CD8-positive, alpha-beta memory T cell (primary cell): ENCODE measurements at regions not wholly inside any gene's neighbourhood (a gene's known extent, or its start where the extent isn't known, plus 50 kb on each side); places are given as distances from the start of the nearest gene placed in this dataset.
"Not testable (repeated sequence)": the region's sequence is repeated elsewhere in the genome, so short reads cannot be mapped to it uniquely, and the experiment has no call there.

Experiments
- CTCF ChIA-PET: fragments of 350-600 bp; sonication (Branson Sonifier 250); formaldehyde crosslinking; loops from one replicate; lab custom pipeline; 2021; ENCODE audit warnings: antibody characterized with exemption; lab: Charles Lee
- POLR2A ChIA-PET: fragments of 350-600 bp; sonication (Branson Sonifier 250); formaldehyde crosslinking; loops from one replicate; lab custom pipeline; 2021; ENCODE audit warnings: antibody characterized with exemption; lab: Charles Lee
- DNase-seq, 5 donors: peaks; one replicate each; pipeline versions ENCODE4 v3.0.0 to v3.0.0-alpha.2; 2020 to 2022; ENCODE audit warnings: mixed read lengths in 1 of 5
- H3K27ac ChIP-seq: one replicate; pipeline ENCODE4 v1.7.0; 2013; ENCODE audit warnings: low read depth, mild to moderate bottlenecking, low read length, moderate library complexity
- H3K27me3 ChIP-seq: 2 replicates; pipeline ENCODE4 v1.7.0; 2013; ENCODE audit warnings: low read length, mild to moderate bottlenecking; ENCODE audit not compliant: insufficient read depth, poor library complexity, severe bottlenecking
- H3K36me3 ChIP-seq: 2 replicates; pipeline ENCODE4 v1.7.0; 2013; ENCODE audit warnings: mild to moderate bottlenecking, low read length, moderate library complexity; ENCODE audit not compliant: insufficient read depth
- H3K4me1 ChIP-seq: 2 replicates; pipeline ENCODE4 v1.7.0; 2013; ENCODE audit warnings: mild to moderate bottlenecking, low read length, moderate library complexity; ENCODE audit not compliant: insufficient read depth
- H3K4me3 ChIP-seq: 2 replicates; pipeline ENCODE4 v1.7.0; 2013; ENCODE audit warnings: mild to moderate bottlenecking, low read length
- H3K9me3 ChIP-seq: 2 replicates; pipeline ENCODE4 v1.7.0; 2013; ENCODE audit warnings: mild to moderate bottlenecking, low read length
- H3K27ac Mint-ChIP-seq, 8 donors: one replicate each; pipeline ENCODE4 v1.8.0; 2020 to 2021; ENCODE audit warnings: mixed read lengths in 8 of 8, mild to moderate bottlenecking in 6 of 8, inconsistent platforms in 3 of 8, moderate library complexity in 3 of 8
- H3K27me3 Mint-ChIP-seq, 2 donors: one replicate each; pipeline ENCODE4 v1.8.0; 2020 to 2021; ENCODE audit warnings: mixed read lengths in 2 of 2, mild to moderate bottlenecking in 1 of 2, moderate library complexity in 1 of 2
- H3K36me3 Mint-ChIP-seq, 3 donors: one replicate each; pipeline ENCODE4 v1.8.0; 2020 to 2021; ENCODE audit warnings: mixed read lengths in 3 of 3, inconsistent platforms in 1 of 3, mild to moderate bottlenecking in 1 of 3
- H3K4me1 Mint-ChIP-seq, 3 donors: one replicate each; pipeline ENCODE4 v1.8.0; 2020 to 2021; ENCODE audit warnings: mixed read lengths in 3 of 3, inconsistent platforms in 1 of 3, mild to moderate bottlenecking in 1 of 3
- H3K4me3 Mint-ChIP-seq, 7 donors: one replicate each; pipeline ENCODE4 v1.8.0; 2020 to 2021; ENCODE audit warnings: mixed read lengths in 7 of 7, mild to moderate bottlenecking in 6 of 7, moderate library complexity in 4 of 7, inconsistent platforms in 2 of 7
- H3K9me3 Mint-ChIP-seq, 5 donors: one replicate each; pipeline ENCODE4 v1.8.0; 2020 to 2022; ENCODE audit warnings: mixed read lengths in 5 of 5, mild to moderate bottlenecking in 3 of 5, moderate library complexity in 2 of 5, inconsistent platforms in 1 of 5

- CTCF ChIA-PET, H3K27ac Mint-ChIP-seq, H3K4me3 ChIP-seq, H3K9me3 Mint-ChIP-seq, H3K4me3 Mint-ChIP-seq, H3K9me3 ChIP-seq, H3K27me3 ChIP-seq, H3K27me3 Mint-ChIP-seq, H3K4me1 Mint-ChIP-seq, DNase-seq, H3K36me3 ChIP-seq, POLR2A ChIA-PET, H3K27ac ChIP-seq, H3K36me3 Mint-ChIP-seq, H3K4me1 ChIP-seq: not testable (repeated sequence)
Measured at GRCh38 chr15:20473465-20473864, 68.1 kb downstream of the GOLGA6L6 start.

- CTCF ChIA-PET, H3K4me3 Mint-ChIP-seq, DNase-seq: not testable (repeated sequence)
Measured at GRCh38 chr15:20472983-20473382, 68.6 kb downstream of the GOLGA6L6 start.

GRCh38 chr15:20470810-20471209 is 70.8 kb downstream of the GOLGA6L6 start:
- H3K36me3 ChIP-seq, H3K4me3 Mint-ChIP-seq, H3K27ac ChIP-seq, POLR2A ChIA-PET, H3K4me3 ChIP-seq, H3K27me3 Mint-ChIP-seq, H3K4me1 ChIP-seq, CTCF ChIA-PET, H3K4me1 Mint-ChIP-seq, H3K27ac Mint-ChIP-seq, H3K9me3 ChIP-seq, H3K36me3 Mint-ChIP-seq, H3K9me3 Mint-ChIP-seq, H3K27me3 ChIP-seq, DNase-seq: not testable (repeated sequence)

More at GRCh38 chr15:20472983-20473382, 68.6 kb downstream of the GOLGA6L6 start:
- H3K4me3 ChIP-seq, H3K27me3 Mint-ChIP-seq, H3K36me3 ChIP-seq, POLR2A ChIA-PET, H3K9me3 Mint-ChIP-seq, H3K4me1 Mint-ChIP-seq, H3K27me3 ChIP-seq, H3K27ac ChIP-seq, H3K27ac Mint-ChIP-seq, H3K4me1 ChIP-seq, H3K36me3 Mint-ChIP-seq, H3K9me3 ChIP-seq: not testable (repeated sequence)

GRCh38 chr15:20441138-20441537 is 100.5 kb downstream of the GOLGA6L6 start:
- H3K27me3 Mint-ChIP-seq, H3K36me3 Mint-ChIP-seq, H3K9me3 ChIP-seq, H3K27ac Mint-ChIP-seq, H3K9me3 Mint-ChIP-seq, H3K4me1 Mint-ChIP-seq, H3K27me3 ChIP-seq, DNase-seq, H3K4me3 Mint-ChIP-seq, H3K4me3 ChIP-seq, H3K36me3 ChIP-seq, H3K27ac ChIP-seq, POLR2A ChIA-PET, H3K4me1 ChIP-seq, CTCF ChIA-PET: not testable (repeated sequence)

GRCh38 chr15:20440390-20440789 is 101.2 kb downstream of the GOLGA6L6 start:
- H3K4me3 ChIP-seq, CTCF ChIA-PET, H3K36me3 Mint-ChIP-seq, H3K4me1 ChIP-seq, H3K4me3 Mint-ChIP-seq, DNase-seq, H3K9me3 ChIP-seq, H3K36me3 ChIP-seq, H3K9me3 Mint-ChIP-seq, POLR2A ChIA-PET, H3K27me3 ChIP-seq, H3K27ac Mint-ChIP-seq, H3K4me1 Mint-ChIP-seq, H3K27ac ChIP-seq, H3K27me3 Mint-ChIP-seq: not testable (repeated sequence)

- H3K27ac Mint-ChIP-seq, H3K4me3 ChIP-seq, H3K36me3 ChIP-seq, H3K9me3 ChIP-seq, H3K27me3 Mint-ChIP-seq, H3K36me3 Mint-ChIP-seq, DNase-seq, H3K27me3 ChIP-seq, H3K4me1 Mint-ChIP-seq, POLR2A ChIA-PET, H3K9me3 Mint-ChIP-seq, H3K4me3 Mint-ChIP-seq, H3K27ac ChIP-seq, H3K4me1 ChIP-seq, CTCF ChIA-PET: not testable (repeated sequence)
Measured at GRCh38 chr15:20439111-20439510, 102.5 kb downstream of the GOLGA6L6 start.

GRCh38 chr15:20438255-20438654 is 103.3 kb downstream of the GOLGA6L6 start:
- H3K27ac ChIP-seq, POLR2A ChIA-PET, H3K27ac Mint-ChIP-seq, DNase-seq, H3K4me1 Mint-ChIP-seq, H3K4me3 Mint-ChIP-seq, CTCF ChIA-PET, H3K4me1 ChIP-seq, H3K27me3 Mint-ChIP-seq, H3K36me3 Mint-ChIP-seq, H3K4me3 ChIP-seq, H3K9me3 Mint-ChIP-seq, H3K27me3 ChIP-seq, H3K9me3 ChIP-seq, H3K36me3 ChIP-seq: not testable (repeated sequence)

- H3K27ac ChIP-seq, H3K9me3 Mint-ChIP-seq, H3K36me3 Mint-ChIP-seq, H3K36me3 ChIP-seq, H3K27me3 Mint-ChIP-seq, H3K4me1 ChIP-seq, H3K27ac Mint-ChIP-seq, DNase-seq, H3K4me3 Mint-ChIP-seq, H3K27me3 ChIP-seq, H3K4me3 ChIP-seq, POLR2A ChIA-PET, H3K9me3 ChIP-seq, CTCF ChIA-PET, H3K4me1 Mint-ChIP-seq: not testable (repeated sequence)
Measured at GRCh38 chr15:20433468-20433867, 108.1 kb downstream of the GOLGA6L6 start.

GRCh38 chr15:20430495-20430894 is 111.1 kb downstream of the GOLGA6L6 start:
- H3K36me3 ChIP-seq, CTCF ChIA-PET, H3K9me3 Mint-ChIP-seq, H3K27ac Mint-ChIP-seq, H3K4me3 ChIP-seq, H3K27me3 ChIP-seq, POLR2A ChIA-PET, H3K4me3 Mint-ChIP-seq, H3K4me1 Mint-ChIP-seq, H3K27ac ChIP-seq, H3K27me3 Mint-ChIP-seq, H3K4me1 ChIP-seq, H3K36me3 Mint-ChIP-seq, H3K9me3 ChIP-seq, DNase-seq: not testable (repeated sequence)
